Pons (tissue), 1 donor: ENCODE measurements at regions not wholly inside any gene's neighbourhood (a gene's known extent, or its start where the extent isn't known, plus 50 kb on each side); places are given as distances from the start of the nearest gene placed in this dataset.
"Not testable (repeated sequence)": the region's sequence is repeated elsewhere in the genome, so short reads cannot be mapped to it uniquely, and the experiment has no call there.

Source experiments
- DNase-seq: peaks from one replicate; pipeline ENCODE4 v3.0.0-alpha.2; 2016; ENCODE audit warnings: low spot score

GRCh38 chr1:21385022-21385421, 54.9 kb upstream of the NBPF3 start:
- no peak for DNase-seq

GRCh38 chr1:21384620-21385019, 55.3 kb upstream of the NBPF3 start:
- peak; percentile 63 for DNase-seq

- no peak for DNase-seq
Measured at GRCh38 chr1:21383785-21384401, 56.0 kb upstream of the NBPF3 start.

GRCh38 chr1:21381354-21381753, 58.6 kb upstream of the NBPF3 start:
- no peak for DNase-seq

- not testable (repeated sequence) for DNase-seq
Measured at GRCh38 chr1:21380147-21380546, 59.8 kb upstream of the NBPF3 start.

- no peak for DNase-seq
Measured at GRCh38 chr1:21379571-21379970, 60.4 kb upstream of the NBPF3 start.

GRCh38 chr1:21378705-21379494, 61.0 kb upstream of the NBPF3 start:
- DNase-seq: no peak

- no peak for DNase-seq
Measured at GRCh38 chr1:21372383-21372782, 67.6 kb upstream of the NBPF3 start.

GRCh38 chr1:21369905-21370304, 70.0 kb upstream of the NBPF3 start:
- DNase-seq: no peak

- peak; percentile 82 for DNase-seq
Measured at GRCh38 chr1:21368515-21369289, 71.2 kb upstream of the NBPF3 start.

GRCh38 chr1:21367973-21368514, 71.9 kb upstream of the NBPF3 start:
- DNase-seq: not testable (repeated sequence)

- DNase-seq: no peak
Measured at GRCh38 chr1:21366288-21366687, 73.6 kb upstream of the NBPF3 start.

GRCh38 chr1:21365036-21365435, 74.8 kb upstream of the ECE1 start:
- no peak for DNase-seq

GRCh38 chr1:21362096-21362495, 71.8 kb upstream of the ECE1 start:
- DNase-seq: peak; percentile 80

- no peak for DNase-seq
Measured at GRCh38 chr1:21361506-21361905, 71.2 kb upstream of the ECE1 start.

- DNase-seq: no peak
Measured at GRCh38 chr1:21357161-21357560, 66.9 kb upstream of the ECE1 start.

GRCh38 chr1:21355956-21356355, 65.7 kb upstream of the ECE1 start:
- no peak for DNase-seq

- DNase-seq: no peak
Measured at GRCh38 chr1:21352586-21352985, 62.3 kb upstream of the ECE1 start.

- no peak for DNase-seq
Measured at GRCh38 chr1:21351901-21352300, 61.6 kb upstream of the ECE1 start.

GRCh38 chr1:21350202-21350885, 60.1 kb upstream of the ECE1 start:
- DNase-seq: no peak

- no peak for DNase-seq
Measured at GRCh38 chr1:21349693-21350092, 59.4 kb upstream of the ECE1 start.

GRCh38 chr1:21347072-21347581, 56.9 kb upstream of the ECE1 start:
- no peak for DNase-seq
